ENCODE measurements at regions not wholly inside any gene's neighbourhood (a gene's known extent, or its start where the extent isn't known, plus 50 kb on each side); places are given as distances from the start of the nearest gene placed in this dataset.

GRCh38 chr11:116473206-116473769 lies 299.5 kb downstream of the BUD13 start:
- DNase-seq (ENCODE audit: low spot score): no peak

DNA sequence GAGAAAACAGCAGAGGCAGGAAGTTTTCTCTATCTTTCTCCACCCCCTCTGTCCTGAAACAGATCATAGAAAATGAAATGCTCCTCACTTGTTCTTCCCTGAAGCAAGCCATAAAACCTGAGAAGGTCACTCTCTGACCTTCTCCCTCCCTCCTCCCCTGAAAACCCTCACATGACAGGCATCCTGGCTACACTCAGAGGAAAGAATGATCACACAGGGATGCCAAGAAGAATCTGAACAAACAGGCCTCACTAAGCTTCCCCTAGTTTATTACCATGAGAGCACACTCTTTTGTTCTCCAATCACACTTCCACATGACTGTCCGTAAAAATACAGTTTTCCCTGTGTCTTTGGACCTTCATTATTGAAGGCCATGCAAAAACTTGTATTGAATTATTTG lies 300.1 kb downstream of the BUD13 start:
- no peak for DNase-seq (ENCODE audit: low spot score)

DNA sequence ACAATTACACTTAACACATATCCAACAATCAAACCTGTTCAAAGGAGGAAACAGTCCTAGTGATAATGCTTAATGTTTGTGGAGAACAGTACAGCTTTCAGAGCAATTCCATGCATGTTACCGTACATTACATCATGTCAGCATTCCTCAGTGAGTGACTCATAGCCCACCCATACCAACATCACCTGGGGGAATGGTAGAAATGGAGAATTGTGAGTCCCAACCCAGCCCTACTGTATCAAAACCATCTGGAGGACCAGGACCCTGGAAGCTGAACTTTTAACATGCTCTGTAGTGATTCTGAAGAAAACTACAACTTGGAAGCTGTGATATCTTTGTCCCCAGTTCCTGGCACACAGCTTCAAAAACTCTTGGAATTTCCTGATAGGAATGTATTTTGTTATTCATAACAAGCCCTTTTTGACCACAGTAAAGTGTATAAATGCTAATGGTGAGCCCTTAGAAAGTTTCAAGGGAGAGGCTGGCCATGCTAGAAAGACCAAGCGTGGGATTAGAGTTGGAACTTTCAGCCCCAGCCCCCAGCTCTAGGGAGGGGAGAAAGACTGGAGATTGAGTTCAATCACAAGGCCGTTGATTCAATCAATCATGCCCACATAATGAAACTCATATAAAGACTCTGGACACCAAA lies 301.1 kb downstream of the BUD13 start:
- peak; percentile 96 for DNase-seq (ENCODE audit: low spot score)

- no peak for DNase-seq (ENCODE audit: low spot score)
Measured at GRCh38 chr11:116468699-116469098, 304.1 kb downstream of the BUD13 start.

DNA sequence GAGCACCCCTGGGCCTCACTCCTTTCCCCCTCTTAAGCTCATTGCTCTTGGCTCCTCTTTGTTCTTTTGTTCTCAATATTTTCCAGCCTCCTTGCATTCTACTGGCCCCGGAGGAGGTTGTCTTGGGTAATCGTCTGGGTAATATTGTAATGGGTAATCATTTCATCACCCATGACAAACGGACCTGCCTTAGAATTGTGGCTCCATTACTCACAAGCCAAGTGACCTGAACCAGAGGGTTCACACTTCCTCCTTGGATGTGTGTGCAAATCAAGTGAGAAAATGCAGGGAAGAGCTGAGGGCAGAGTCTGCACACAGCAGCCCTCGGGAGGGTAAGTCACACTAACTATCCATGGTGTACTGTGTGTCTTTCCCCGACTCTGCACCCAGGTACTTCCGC lies 305.0 kb downstream of the BUD13 start:
- no peak for DNase-seq (ENCODE audit: low spot score)

DNA sequence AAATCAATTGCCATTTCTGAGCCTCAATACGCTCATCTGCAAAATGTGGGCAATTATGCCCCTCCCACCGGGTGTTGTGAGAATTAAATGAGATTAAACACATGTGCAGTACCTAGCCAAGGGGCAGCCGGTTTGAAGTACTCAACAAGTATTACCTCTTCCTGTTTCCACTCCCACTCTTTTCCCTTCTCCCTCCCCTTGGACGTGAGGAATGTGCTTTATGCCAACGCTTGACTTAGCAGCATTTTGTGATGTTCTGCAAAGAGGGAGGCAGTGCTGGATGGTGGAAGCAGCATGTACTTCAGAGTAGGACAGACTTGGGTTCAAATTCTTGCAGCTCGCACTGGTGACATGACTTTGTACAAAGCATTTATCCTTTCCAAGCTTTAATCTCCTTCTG lies 306.0 kb downstream of the BUD13 start:
- DNase-seq (ENCODE audit: low spot score): no peak

- no peak for DNase-seq (ENCODE audit: low spot score)
Measured at GRCh38 chr11:116466191-116466590, 306.6 kb downstream of the BUD13 start.

- no peak for DNase-seq (ENCODE audit: low spot score)
Measured at GRCh38 chr11:116465056-116465455, 307.7 kb downstream of the BUD13 start.

- no peak for DNase-seq (ENCODE audit: low spot score)
Measured at GRCh38 chr11:116461789-116462188, 311.0 kb downstream of the BUD13 start.

GRCh38 chr11:116460156-116460920 lies 312.4 kb downstream of the BUD13 start:
- DNase-seq (ENCODE audit: low spot score): no peak

- peak; percentile 52 for DNase-seq (ENCODE audit: low spot score)
Measured at GRCh38 chr11:116459185-116460045, 313.4 kb downstream of the BUD13 start.

DNA sequence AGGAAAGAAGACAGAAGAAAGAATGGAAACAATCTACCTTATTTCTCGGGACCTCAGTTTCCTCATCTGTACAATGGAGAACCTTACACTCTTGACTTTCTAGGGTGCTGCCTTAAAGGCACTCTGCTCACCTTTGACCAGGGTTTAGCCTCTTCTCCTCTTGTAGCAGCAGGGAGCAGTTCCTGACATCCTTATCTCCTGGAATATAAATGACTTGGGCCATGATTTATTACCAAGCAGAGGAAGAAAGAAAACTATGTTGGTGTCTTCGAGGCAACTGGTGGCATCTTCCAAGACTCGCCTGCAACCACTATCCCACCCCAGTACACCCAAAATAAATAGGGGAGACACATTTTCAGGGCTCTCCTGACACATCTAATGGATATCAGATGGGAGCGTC lies 314.2 kb downstream of the BUD13 start:
- no peak for DNase-seq (ENCODE audit: low spot score)

DNA sequence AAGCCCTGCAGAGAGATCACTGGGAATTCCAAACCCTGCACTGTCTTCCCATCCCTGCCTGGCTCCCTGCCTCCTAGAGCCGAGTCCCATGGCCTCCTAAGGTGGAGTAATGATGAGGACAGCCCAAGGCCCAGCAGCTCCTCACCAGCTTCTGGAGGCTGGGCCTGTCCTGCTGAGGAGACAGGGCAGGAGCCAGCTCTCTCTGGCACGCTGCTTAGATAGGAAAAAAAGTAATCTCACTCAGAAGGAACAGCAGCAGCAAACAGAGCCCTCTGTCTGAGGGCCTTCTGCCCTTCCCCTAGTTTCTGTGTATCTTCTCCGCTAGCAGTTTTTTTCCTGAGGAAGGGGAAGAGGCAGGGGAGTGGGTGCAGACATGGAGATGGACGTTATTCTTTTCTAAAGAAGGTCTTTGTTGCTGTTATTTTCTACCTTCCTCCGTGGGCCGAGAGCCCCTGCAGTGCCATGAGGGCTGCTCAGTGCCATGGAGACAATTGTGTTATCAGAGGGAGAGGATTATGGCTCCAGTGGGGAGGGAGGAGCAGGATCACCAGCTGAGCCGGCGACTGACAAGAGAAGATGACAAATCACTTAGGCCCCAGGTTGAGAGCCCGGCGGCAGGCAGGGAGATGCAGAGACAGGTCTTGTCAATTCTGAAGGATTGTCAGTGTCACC lies 315.3 kb downstream of the BUD13 start:
- no peak for DNase-seq (ENCODE audit: low spot score)

- DNase-seq (ENCODE audit: low spot score): no peak
Measured at GRCh38 chr11:116454951-116455350, 317.8 kb downstream of the BUD13 start.

GRCh38 chr11:116454020-116454645 lies 318.7 kb downstream of the BUD13 start:
- DNase-seq (ENCODE audit: low spot score): peak; percentile 63

GRCh38 chr11:116452461-116452860 lies 320.3 kb downstream of the BUD13 start:
- DNase-seq (ENCODE audit: low spot score): no peak

GRCh38 chr11:116449522-116449921 lies 323.3 kb downstream of the BUD13 start:
- DNase-seq (ENCODE audit: low spot score): no peak

DNA sequence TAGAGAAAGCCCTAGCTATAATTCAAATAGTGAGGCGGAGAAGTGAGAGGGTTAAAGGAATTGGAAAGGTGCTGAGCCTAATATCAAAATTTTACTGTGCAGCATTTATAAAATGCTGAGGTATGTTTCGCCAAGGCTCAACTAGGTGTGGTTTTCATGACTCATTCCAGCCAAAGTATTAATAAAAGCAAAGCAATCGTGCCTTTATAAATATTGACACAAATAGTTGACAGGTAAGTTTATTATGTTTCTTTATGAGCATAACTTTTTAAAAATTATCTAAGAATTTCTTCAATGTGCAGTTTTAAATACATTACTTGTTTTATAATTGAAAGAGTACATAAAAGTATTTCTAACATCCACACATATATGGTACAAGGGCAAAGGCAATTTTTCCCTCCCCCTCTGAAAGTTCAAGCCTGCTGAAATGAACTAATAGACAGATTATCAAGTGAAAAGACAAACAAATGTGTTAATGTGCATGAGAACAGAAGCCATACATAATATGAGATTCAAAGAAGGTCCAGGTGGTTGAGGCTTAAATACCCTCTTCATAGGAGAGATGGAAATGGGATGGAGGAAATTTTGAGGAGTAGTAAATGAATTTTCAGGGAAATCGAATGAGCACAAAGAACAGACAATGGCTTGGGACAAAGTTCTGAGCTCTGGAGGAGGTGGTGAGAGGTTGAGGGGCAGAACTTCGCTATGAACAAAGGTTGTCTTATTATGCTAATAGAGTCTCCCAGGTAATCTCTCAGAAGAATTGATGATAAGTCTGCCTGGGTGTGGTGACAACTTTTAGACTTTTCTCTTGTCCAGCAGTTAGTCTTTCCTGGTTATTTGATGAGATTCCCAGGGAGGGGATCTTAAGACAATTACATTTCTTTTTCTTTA lies 326.5 kb downstream of the BUD13 start:
- DNase-seq (ENCODE audit: low spot score): no peak

DNA sequence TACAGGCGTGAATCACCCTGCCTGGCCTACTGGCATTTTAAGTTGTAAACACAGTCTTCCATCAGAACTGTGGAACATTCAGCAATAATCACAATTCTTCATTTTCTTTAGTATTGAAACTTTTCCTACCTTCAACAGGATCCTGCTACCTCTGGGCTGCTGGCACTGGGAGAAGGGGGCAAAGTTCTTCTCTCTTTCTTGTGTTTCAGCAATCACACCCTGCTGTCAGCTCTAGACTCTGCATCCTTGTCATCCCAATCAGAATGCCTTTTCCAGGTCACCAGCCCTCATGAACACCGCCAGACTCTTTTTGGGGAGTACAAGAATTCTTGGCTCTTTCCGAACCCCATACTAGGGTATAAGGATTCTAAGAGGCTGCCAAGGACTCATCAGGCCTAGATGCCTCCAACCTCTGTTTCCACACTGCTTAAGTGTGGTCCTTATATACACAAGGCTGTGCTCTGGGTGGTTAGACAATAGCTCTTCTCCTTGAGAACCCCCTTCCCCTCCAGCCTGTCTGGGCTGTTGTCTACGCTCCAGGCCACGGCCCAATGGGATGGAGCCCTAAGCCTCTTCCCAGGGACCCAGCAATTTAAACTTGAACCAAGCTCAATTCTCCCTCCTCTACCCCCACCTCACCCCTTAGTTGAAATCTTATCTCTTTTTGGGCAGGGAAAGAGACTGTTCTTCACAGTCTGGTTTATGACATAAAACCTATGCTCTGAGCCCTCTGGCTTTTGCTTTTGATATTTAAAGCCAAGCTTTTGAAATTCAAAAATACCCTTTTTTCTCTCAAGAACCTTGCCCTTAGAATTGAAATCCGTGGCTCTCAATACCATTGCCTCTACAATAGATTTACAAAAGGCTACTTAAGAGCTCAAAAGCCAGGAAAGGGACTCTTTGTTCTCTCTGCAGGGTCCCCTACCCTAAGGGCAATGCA lies 327.4 kb downstream of the BUD13 start:
- DNase-seq (ENCODE audit: low spot score): no peak
